Stimulated activated naive CD4-positive, alpha-beta T cell (primary cell): ENCODE measurements at regions not wholly inside any gene's neighbourhood (a gene's known extent, or its start where the extent isn't known, plus 50 kb on each side); places are given as distances from the start of the nearest gene placed in this dataset.
"Not testable (repeated sequence)": the region's sequence is repeated elsewhere in the genome, so short reads cannot be mapped to it uniquely, and the experiment has no call there.

Experiments used
- DNase-seq, 6 experiments: peaks; one replicate each; lab custom pipeline; 2025; lab: John Stamatoyannopoulos, UW

DNA sequence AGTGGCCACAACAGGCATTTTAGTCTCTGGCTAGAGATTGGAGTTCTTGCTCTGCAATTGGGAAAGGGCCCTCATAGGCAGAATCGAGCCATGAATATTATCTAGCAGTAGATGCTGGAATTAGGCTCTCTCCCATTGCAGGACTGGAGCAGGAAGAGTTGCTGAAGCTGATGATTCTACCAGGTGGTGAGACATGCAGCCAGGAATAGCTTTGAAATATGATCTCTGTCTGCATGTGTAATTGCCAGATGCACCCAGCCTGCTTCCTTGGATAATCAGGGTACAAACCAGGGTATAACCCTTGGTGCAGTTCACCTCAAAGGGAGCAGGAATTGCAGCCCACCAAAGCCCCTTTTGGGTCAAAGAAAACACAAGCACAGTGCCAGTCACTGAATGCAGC, 211.4 kb upstream of the FTMT start:
- no peak for DNase-seq

DNA sequence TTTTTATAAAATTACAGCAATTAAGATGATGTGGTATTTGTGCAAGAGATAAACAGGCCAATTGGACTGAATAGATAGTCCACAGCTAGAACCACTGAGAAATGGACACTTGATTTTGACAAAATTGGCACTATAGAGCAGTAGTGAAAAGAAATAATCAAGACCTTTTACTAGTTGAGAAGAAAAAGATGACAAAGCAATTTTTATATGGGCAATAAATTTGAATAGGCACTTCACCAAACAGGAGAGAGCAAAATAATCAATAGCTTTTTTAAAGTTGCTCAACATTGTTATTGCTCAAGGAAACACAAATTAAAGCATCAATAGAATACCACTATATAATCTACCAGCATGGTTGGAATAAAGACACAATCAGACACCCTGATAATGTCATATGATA, 193.5 kb upstream of the FTMT start:
- DNase-seq: no peak

DNA sequence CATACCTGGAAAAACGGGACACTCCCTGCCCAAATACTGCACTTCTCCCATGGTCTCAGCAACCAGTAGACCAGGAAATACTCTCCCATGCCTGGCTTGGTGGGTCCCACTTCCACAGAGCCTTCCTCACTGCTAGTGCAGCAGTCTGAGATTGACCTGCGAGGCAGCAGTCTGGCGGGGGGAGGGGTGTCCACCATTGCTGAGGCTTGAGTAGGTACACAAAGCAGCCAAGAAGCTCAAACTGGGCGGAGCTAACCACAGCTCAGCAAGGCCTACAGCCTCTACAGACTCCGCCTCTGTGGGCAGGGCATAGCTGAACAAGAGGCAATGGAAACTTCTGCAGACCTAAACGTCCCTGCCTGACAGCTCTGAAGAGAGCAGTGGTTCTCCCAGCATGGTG, 191.5 kb upstream of the FTMT start:
- DNase-seq: no peak

DNA sequence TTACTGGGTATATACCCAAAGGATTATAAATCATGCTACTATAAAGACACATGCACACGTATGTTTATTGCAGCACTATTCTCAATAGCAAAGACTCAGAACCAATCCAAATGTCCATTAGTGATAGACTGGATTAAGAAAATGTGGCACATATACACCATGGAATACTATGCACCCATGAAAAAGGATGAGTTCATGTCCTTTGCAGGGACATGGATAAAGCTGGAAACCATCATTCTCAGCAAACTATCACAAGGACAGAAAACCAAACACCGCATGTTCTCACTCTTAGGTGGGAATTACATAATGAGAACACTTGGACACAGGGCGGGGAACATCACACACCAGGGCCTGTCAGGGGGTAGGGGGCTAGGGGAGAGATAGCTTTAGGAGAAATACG, 186.1 kb upstream of the FTMT start:
- DNase-seq: not testable (repeated sequence)

DNA sequence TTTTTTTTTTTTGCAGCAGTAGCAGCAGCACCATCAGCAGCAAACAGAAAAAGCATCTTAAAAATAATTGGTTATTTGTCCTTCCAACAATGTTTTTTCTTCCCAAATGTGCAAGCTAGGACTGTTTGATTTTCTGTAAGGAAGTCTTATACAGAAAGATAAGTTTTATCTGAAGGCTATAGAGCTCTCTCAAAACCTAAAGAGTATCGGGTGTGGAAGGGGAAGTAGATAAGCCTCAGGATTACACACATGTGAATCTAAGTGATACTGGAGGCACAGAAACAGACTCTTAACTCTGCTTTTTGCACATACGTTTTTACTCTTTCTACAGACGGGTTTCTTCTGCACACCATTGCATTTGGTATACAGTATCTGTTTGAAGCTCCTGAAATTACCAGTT, 184.4 kb upstream of the FTMT start:
- DNase-seq: no peak

DNA sequence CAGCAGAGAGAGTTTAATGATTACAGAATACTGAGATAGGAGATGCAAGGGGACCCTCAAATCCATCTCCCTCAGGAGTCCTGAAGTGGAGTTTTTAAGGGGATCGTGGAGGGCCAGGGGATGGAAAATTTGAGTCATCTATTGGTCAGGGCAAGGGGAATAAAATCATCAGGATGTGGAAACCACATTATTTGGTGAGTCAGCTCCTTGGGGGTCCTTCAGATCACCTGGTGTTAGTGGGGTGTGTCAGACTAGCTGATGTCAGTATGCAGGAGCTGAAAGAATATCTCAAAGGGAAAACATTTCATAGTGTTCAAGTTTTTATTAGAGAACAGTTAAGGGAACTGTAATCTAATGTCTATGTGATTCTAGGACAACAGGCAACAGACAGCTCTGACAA, 183.0 kb upstream of the FTMT start:
- no peak for DNase-seq

DNA sequence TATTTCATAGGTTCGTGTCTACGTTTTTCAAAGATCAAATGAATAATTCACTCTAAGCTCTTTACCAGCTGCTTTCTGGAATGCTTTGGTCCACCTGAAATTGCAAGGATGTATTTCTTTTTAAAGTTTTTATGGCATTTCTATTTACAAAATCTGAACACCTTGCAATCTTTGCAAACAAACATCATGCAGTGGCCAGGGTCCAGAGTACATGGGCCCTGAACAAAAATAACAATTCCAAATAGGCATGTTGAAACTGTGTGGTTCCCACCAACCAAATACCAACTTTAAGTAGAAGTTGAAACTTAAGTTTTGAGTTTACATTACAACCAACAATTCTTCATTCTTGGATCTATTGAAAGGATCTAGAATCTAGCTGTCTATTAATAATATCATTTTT, 180.1 kb upstream of the FTMT start:
- DNase-seq: no peak

DNA sequence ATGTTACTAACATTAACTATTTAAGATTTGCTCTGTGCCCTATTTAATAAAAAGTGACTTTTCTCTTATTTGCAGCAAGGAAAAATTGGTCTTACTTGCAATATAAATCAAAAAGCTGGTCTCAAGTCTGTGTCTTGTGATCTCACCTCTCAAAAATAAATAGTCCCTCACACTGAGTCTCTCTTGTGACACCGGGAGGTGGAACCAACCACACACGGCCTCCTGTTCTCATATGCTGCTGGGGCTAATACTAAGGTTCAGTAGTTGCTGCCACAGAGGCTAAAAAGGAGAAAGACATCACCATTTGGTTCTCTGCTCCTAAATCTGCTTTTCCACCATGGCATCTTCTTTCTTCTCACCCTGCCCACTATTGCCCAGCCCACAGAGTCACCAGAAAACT, 175.8 kb upstream of the FTMT start:
- DNase-seq: no peak

DNA sequence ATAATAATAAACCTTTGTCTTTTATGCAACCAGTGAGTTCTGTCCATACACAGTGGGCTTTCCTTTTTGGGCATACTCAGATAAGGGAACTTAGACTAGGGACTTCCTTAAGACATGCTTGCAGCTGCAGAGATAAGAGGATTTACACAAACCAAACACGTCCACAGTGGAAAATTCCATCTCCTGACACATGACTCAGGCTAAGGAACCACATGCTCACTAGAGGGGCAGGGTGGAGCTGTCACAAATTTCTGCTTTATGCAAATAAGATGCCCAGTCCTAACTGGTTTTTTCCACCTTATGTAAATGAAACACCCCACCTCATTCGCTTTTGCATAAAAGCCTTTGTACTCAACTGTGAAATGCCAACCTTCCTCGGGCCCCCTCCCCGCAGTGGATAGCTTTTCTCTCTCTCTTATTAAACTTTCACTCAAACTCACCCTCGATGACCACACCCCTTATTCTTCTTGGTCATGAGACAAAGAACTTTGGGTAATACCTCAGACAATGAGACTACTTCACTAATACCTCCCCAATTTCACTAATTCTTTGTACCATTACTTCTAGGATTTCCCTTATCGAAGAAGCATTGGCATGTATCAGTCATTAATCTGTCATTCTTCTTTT, 170.3 kb upstream of the FTMT start:
- DNase-seq: no peak

DNA sequence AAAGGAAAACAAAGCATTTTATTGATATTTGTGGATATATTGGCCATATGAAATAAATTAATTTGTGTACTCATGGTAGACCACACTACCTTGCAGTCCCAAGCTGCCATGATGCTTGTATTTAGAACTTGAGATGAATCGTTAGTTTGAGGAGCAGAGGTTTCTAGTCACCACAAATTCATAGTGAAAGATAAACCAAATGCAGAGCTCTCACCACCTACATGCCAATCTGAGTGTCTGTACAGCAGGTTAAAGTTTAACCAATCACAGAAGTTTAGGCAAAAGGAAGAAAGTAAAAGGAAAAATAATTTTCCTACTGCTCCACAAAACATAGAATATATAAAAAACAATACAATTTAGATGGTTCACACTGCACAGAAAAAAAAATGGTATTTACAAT, 163.6 kb upstream of the FTMT start:
- no peak for DNase-seq

DNA sequence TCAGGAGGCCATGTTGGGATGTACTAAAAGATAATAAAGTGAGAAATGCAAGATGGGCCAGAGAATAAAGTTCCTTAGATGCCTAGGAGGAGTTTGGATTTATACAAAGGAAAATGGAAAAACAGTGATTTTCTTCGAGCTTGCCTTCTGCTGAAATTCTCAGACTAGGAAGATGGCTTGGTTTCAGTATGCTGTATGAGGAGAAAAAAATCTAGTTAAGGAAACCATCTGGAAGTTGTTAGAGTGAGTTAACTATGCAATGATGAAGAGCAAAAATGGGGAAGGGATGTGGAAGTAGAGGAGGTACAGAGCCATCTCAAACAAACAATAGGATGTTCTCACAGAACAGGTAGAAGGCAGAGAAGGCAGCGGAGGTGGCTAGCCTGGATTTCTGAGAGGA, 162.9 kb upstream of the FTMT start:
- no peak for DNase-seq

DNA sequence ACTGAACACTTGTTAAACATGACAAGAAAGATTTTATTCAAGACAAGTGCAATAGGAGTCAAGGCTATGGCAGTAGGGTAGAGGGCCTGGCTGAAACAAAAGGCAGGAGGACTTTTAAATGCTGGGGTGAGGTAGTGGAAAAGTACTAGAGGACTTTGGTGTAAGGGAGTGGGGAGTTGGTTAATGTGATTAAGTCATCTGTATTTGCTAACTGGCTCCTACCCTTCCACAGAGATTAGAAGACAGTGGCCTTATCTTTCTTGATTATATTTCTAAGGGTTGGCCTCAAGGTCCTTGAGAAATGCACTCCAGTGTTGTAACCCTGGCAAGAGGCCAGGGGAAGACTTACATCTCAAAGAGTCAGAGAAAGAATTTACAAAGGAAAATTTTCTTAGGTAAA, 160.2 kb upstream of the FTMT start:
- DNase-seq: no peak

DNA sequence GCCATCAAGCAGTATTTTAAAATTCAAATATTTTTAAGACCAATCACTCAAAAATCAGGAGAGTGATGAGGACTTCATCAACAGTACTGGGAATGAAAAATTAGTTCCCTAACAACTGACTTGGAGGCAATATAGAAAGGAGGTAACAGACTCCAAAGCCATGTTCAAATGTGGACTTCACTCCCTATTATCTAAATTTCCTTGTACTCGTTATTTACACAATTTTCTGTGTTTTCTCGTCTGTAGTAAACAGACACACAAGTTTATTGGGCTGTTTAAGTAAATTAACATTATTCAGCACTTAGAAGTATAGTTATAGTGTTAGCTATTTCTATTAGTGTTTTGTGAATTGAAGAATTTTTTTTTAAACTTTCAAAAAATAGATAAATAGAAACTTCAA, 159.5 kb upstream of the FTMT start:
- no peak for DNase-seq

DNA sequence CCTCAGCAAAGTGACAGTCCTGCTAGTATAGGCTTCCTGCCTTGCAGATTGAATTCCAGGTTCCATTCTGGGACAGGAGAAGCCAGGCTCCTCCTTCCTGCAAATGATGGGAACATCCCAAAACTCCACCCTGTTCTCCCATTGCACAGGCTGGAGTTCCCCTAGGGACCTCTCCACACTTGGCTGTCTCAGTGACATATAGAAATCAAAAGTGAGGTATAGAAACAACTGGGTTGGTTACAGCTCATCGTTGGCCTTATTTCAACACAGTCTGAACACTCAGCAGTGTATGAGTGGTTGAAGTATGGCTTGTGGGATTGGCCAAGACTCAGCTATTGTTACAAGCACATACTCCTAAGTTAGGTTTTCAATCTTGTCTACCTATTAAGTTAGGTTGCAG, 157.8 kb upstream of the FTMT start:
- no peak for DNase-seq

DNA sequence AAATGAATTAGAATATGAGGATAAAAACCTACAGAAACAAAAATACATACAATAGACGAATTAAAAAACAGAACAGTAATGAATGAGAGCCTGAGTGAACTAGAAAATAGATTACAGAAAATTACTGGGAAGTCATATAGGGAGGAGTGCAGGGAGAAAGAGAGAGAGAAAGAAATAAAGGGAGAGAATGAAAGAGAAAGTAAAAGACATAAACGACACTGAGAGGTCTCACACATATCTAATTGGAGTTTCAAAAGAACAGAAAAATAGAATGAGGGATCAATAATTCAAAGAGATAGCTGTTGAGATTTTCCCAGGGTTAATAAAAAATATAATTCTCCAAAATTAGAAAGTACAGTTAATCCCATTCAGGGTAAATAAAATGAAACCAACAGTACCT, 156.4 kb upstream of the FTMT start:
- DNase-seq: no peak

DNA sequence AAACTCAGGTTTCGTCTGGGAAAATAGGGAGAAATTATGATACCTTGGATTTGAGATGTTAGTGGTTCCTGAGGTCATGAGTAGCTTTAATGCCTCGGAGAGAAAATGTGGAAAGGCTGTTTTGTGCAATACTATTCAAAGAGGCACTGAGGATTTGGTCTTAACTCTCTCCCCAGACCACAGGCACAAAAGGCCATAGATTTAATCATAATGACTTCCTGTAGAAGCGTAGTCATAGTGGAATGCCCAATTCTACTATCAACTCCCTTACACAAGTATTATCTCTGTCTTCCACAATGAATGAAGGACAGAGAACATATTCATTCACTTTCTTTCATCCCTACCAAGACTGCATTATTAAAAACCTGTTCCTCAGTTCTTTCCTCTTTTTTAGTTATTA, 153.0 kb upstream of the FTMT start:
- no peak for DNase-seq

DNA sequence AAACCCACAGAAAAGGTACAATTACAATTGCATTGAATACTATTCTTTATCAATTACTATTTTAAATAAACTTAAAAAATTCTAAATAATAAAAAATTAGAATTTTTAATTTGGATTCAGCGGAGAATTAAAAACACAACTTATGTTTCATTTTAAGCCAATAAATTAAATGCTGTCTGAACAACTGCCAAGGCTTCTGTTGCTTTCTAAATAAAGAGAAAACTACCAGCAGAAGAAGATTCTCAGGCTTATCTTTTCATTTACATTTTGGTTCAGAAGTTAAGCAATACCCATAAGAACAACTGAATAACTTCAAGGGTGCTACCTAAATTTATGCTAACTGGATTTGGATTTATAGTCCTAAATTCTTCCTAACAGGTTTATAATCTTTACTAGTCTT, 150.0 kb upstream of the FTMT start:
- DNase-seq: no peak

DNA sequence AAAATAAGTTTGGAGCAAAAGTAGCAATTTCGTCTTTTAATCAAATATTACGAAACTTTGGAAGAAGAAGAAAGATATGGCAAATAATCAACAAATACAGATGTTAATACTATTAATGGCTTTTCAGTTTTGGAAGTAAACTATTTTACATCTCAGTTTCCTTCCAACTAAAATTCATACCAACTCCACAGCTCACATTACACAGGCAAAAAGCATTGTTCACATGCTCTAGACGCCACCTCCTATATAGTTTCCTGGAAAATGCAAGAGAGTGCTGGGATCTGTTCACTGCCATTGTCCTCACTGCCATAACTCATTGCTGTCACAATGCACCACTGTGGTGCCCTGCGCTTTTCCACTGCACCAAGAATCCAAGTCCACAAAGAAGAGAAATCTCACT, 149.0 kb upstream of the FTMT start:
- DNase-seq: no peak

DNA sequence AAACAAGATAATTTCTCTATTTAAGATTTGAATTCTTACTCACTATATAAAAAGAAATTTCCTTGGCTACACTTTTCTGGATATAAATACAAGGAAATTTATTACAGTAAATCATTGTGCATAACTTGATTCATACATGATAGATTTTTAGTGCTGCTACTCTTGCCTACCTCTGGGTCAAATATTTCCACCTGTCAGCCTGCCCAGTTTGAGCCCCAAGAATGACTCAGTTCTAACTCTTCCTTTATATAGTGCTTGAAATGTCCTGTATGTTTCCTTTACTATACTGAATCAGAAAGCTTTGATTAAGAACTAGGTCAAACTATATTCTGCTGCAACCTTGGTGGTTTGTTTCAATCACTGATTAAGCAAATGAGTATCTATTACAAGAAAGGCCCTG, 147.4 kb upstream of the FTMT start:
- DNase-seq: no peak

DNA sequence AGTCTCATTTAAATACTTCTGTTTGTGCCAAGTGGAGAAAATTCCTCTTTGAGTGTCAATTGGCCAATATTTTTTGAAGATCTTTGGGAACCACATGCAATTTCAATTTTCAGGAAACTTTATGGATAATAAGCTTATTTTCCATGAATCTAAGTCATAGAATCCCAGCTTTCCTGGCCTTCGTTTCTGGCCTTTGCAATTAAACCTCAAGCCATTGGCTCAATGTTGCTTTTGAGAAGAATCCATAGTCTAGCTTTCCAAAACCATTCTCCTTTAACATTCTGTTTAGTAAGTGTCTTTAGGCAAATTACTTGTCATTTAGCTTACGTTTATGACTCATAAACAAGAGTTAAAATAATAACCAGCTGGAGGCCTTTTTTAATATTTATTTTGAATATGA, 145.0 kb upstream of the FTMT start:
- DNase-seq: no peak

DNA sequence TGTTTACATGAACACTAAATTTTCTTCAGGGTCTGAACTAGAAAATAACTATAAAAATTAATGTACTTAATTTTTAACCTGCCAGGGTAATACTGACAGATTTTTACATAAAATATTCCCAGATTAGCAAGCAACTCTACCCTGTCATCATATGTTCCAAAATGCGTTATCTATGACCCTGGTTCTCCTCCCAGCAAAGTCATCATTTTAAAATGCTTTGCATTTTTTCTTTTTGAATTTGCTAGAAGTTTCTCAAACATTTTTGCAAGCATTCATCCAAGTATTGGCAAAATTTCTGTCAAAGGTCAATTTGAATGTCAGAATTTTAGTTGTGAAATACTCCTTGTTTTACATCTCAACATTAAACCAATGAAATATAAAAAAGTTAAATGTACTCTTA, 144.5 kb upstream of the FTMT start:
- no peak for DNase-seq

DNA sequence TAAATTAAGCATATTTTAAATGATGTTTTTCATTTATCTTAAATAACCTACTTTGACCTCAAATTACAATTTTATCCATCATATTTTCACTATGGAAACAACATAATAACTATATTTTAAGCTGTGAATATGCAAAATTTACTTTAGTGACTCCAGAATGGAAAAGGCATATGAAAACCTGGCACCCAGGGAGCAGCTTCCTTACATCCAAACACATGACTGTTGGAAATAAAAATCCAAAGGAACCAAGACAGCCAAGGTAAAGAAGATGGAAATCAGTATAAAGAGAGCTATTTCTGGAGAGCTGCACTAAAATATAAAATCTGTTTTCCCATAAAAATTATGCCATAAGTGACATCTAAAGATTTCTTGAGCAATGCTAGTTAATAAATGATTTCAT, 140.3 kb upstream of the FTMT start:
- DNase-seq: no peak

DNA sequence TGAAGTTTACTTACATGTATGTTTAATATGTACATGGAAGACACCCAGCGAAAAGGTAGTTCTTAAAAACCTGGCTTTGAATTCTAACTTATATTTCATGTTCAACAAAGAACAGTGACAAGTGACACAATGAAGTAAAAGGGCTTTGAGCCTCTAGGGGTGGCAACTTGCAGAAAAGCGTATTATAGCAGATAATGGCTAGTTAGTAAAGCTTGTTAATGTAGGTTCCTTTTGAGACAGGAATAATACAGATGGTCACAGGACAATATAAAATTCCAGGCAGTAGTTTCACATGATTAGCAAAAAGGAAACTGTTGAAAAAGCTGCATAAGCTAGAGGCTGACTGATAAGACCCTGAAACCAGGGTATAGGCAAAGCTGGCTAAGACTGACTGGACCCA, 132.4 kb upstream of the FTMT start:
- no peak for DNase-seq

DNA sequence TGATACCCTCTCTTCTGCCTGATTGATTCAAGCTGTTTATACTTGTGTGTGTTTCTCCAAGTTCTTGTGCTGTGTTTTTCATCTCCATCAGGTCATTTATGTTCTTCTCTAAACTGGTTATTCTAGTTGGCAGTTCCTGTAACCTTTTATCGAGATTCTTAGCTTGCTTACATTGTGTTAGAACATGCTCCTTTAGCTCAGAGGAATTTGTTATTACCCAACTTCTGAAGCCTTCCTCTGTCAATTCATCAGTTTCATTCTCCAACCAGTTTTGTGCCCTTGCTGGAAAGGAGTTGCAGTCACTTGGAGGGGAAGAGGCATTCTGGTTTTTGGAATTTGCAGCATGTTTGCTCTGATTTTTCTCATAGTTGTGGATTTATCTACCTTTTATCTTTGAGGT, 126.2 kb upstream of the FTMT start:
- no peak for DNase-seq

DNA sequence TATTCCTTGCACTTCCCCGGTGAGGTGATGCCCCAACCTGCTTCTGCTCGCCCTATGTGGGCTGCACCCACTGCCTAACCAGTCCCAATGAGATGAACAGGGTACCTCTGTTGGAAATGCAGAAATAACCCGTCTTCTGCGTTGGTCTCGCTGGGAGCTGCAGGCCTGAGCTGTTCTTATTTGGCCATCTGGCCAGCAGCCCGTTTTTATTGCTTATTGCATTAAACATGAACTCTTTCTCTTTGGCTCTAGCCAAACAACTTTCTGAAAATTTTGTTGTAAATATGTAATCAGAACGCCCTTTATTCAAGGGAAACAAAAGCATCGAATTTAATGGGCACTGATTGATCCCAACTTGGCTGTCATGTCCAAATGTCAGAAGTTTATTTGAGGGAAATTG, 124.7 kb upstream of the FTMT start:
- no peak for DNase-seq
